ENCODE measurements at regions not wholly inside any gene's neighbourhood (a gene's known extent, or its start where the extent isn't known, plus 50 kb on each side); places are given as distances from the start of the nearest gene placed in this dataset.

GRCh38 chr4:166518776-166519175 lies 645.7 kb downstream of the TLL1 start:
- TF ChIP-seq ZBTB7A (IDR thresholded peaks at IDR 0.05; ENCODE audit: low read depth) (no peak), EP300 (IDR thresholded peaks at IDR 0.05; ENCODE audit: borderline replicate concordance) (no peak), TAF1 (IDR thresholded peaks at IDR 0.05; ENCODE audit: low read depth) (no peak), CEBPB (IDR thresholded peaks at IDR 0.05) (no peak), FOXM1 (IDR thresholded peaks at IDR 0.05; ENCODE audit: borderline replicate concordance, low read depth) (no peak), REST (IDR thresholded peaks at IDR 0.05; ENCODE audit: low read depth) (no peak), TEAD4 (IDR thresholded peaks at IDR 0.05) (no peak), CREB1 (IDR thresholded peaks at IDR 0.05; ENCODE audit: low read depth) (no peak), TCF12 (IDR thresholded peaks at IDR 0.05; ENCODE audit: low read depth) (no peak)

GRCh38 chr4:166519774-166520173 lies 646.7 kb downstream of the TLL1 start:
- no peak for TF ChIP-seq ZBTB7A (IDR thresholded peaks at IDR 0.05; ENCODE audit: low read depth)
- no peak for TF ChIP-seq CEBPB (IDR thresholded peaks at IDR 0.05)
- no peak for TF ChIP-seq EP300 (IDR thresholded peaks at IDR 0.05; ENCODE audit: borderline replicate concordance)
- TF ChIP-seq USF1 (IDR thresholded peaks at IDR 0.05), result no peak
- no peak for TF ChIP-seq CREB1 (IDR thresholded peaks at IDR 0.05; ENCODE audit: low read depth)
- TF ChIP-seq NFIC (IDR thresholded peaks at IDR 0.05), result no peak
- no peak for TF ChIP-seq REST (IDR thresholded peaks at IDR 0.05; ENCODE audit: low read depth)
- TF ChIP-seq YY1 (IDR thresholded peaks at IDR 0.05; ENCODE audit: low read depth), result no peak
- no peak for TF ChIP-seq FOXM1 (IDR thresholded peaks at IDR 0.05; ENCODE audit: borderline replicate concordance, low read depth)
- no peak for TF ChIP-seq EGR1 (IDR thresholded peaks at IDR 0.05)
- TF ChIP-seq RAD21 (IDR thresholded peaks at IDR 0.05; ENCODE audit: low read depth), result no peak

GRCh38 chr4:166527500-166527899 lies 654.5 kb downstream of the TLL1 start:
- TF ChIP-seq FOXM1 (IDR thresholded peaks at IDR 0.05; ENCODE audit: borderline replicate concordance, low read depth), result no peak
- no peak for TF ChIP-seq CEBPB (IDR thresholded peaks at IDR 0.05)
- TF ChIP-seq USF1 (IDR thresholded peaks at IDR 0.05), result no peak
- no peak for TF ChIP-seq REST (IDR thresholded peaks at IDR 0.05; ENCODE audit: low read depth)
- TF ChIP-seq EP300 (IDR thresholded peaks at IDR 0.05; ENCODE audit: borderline replicate concordance), result no peak
- no peak for TF ChIP-seq NFIC (IDR thresholded peaks at IDR 0.05)
- no peak for TF ChIP-seq TEAD4 (IDR thresholded peaks at IDR 0.05)
- TF ChIP-seq TAF1 (IDR thresholded peaks at IDR 0.05; ENCODE audit: low read depth), result no peak
- no peak for TF ChIP-seq ZBTB7A (IDR thresholded peaks at IDR 0.05; ENCODE audit: low read depth)
- no peak for TF ChIP-seq CREB1 (IDR thresholded peaks at IDR 0.05; ENCODE audit: low read depth)
- no peak for TF ChIP-seq EGR1 (IDR thresholded peaks at IDR 0.05)
- no peak for TF ChIP-seq MAX (IDR thresholded peaks at IDR 0.05)
- no peak for TF ChIP-seq RAD21 (IDR thresholded peaks at IDR 0.05; ENCODE audit: low read depth)
- TF ChIP-seq YY1 (IDR thresholded peaks at IDR 0.05; ENCODE audit: low read depth), result no peak
- TF ChIP-seq TCF12 (IDR thresholded peaks at IDR 0.05; ENCODE audit: low read depth), result no peak

- TF ChIP-seq TEAD4 (IDR thresholded peaks at IDR 0.05), result no peak
- TF ChIP-seq CEBPB (IDR thresholded peaks at IDR 0.05), result no peak
- no peak for TF ChIP-seq TAF1 (IDR thresholded peaks at IDR 0.05; ENCODE audit: low read depth)
- no peak for TF ChIP-seq RAD21 (IDR thresholded peaks at IDR 0.05; ENCODE audit: low read depth)
- TF ChIP-seq EP300 (IDR thresholded peaks at IDR 0.05; ENCODE audit: borderline replicate concordance), result no peak
- TF ChIP-seq MAX (IDR thresholded peaks at IDR 0.05), result no peak
- no peak for TF ChIP-seq CREB1 (IDR thresholded peaks at IDR 0.05; ENCODE audit: low read depth)
- TF ChIP-seq FOXM1 (IDR thresholded peaks at IDR 0.05; ENCODE audit: borderline replicate concordance, low read depth), result no peak
- no peak for TF ChIP-seq TCF12 (IDR thresholded peaks at IDR 0.05; ENCODE audit: low read depth)
- TF ChIP-seq NFIC (IDR thresholded peaks at IDR 0.05), result no peak
- no peak for TF ChIP-seq YY1 (IDR thresholded peaks at IDR 0.05; ENCODE audit: low read depth)
- no peak for TF ChIP-seq EGR1 (IDR thresholded peaks at IDR 0.05)
- no peak for TF ChIP-seq USF1 (IDR thresholded peaks at IDR 0.05)
- no peak for TF ChIP-seq REST (IDR thresholded peaks at IDR 0.05; ENCODE audit: low read depth)
- no peak for TF ChIP-seq ZBTB7A (IDR thresholded peaks at IDR 0.05; ENCODE audit: low read depth)
These were observed 658.7 kb downstream of the TLL1 start for GRCh38 chr4:166531703-166532102.

Measured in Ishikawa (cell line).